ENCODE measurements at regions not wholly inside any gene's neighbourhood (a gene's known extent, or its start where the extent isn't known, plus 50 kb on each side); places are given as distances from the start of the nearest gene placed in this dataset.

- H3K4me1 Mint-ChIP-seq: peaks cover 20% of the 10 kb centered on the region
- no peak overlapping the region for H3K27ac Mint-ChIP-seq
- no peak for TF ChIP-seq CTCF (IDR thresholded peaks at IDR 0.05; ENCODE audit: unreplicated experiment in 3 of 3)
- H3K36me3 Mint-ChIP-seq (ENCODE audit: low read depth): no peaks in the 10 kb centered on the region
- H3K4me3 Mint-ChIP-seq: no peak overlapping the region
- H3K9me3 Mint-ChIP-seq: no peaks in the 10 kb centered on the region
- H3K27me3 Mint-ChIP-seq (ENCODE audit: low read depth): peaks cover 14% of the 10 kb centered on the region
These were observed 219.3 kb upstream of the SNX19 start for GRCh38 chr11:131135611-131136010.

GRCh38 chr11:131136486-131136885, 220.2 kb upstream of the SNX19 start:
- Mint-ChIP-seq H3K4me3 (no peak overlapping the region), H3K27ac (no peak overlapping the region), H3K9me3 (no peaks in the 10 kb centered on the region), H3K36me3 (ENCODE audit: low read depth) (no peaks in the 10 kb centered on the region), H3K4me1 (peaks cover 20% of the 10 kb centered on the region), H3K27me3 (ENCODE audit: low read depth) (peaks cover 14% of the 10 kb centered on the region)
- TF ChIP-seq CTCF (IDR thresholded peaks at IDR 0.05; ENCODE audit: unreplicated experiment in 3 of 3): no peak

GRCh38 chr11:131137046-131137445, 220.8 kb upstream of the SNX19 start:
- Mint-ChIP-seq H3K27me3 (ENCODE audit: low read depth) (peaks cover 14% of the 10 kb centered on the region), H3K36me3 (ENCODE audit: low read depth) (no peaks in the 10 kb centered on the region), H3K9me3 (no peaks in the 10 kb centered on the region), H3K4me1 (peaks cover 20% of the 10 kb centered on the region), H3K4me3 (no peak overlapping the region), H3K27ac (no peak overlapping the region)
- TF ChIP-seq CTCF (IDR thresholded peaks at IDR 0.05; ENCODE audit: unreplicated experiment in 3 of 3): no peak

GRCh38 chr11:131138731-131139130, 222.5 kb upstream of the SNX19 start:
- no peak overlapping the region for H3K27ac Mint-ChIP-seq
- peaks cover 10% of the 10 kb centered on the region for H3K27me3 Mint-ChIP-seq (ENCODE audit: low read depth)
- no peaks in the 10 kb centered on the region for H3K9me3 Mint-ChIP-seq
- TF ChIP-seq CTCF (IDR thresholded peaks at IDR 0.05; ENCODE audit: unreplicated experiment in 3 of 3): no peak
- H3K36me3 Mint-ChIP-seq (ENCODE audit: low read depth): no peaks in the 10 kb centered on the region
- no peak overlapping the region for H3K4me3 Mint-ChIP-seq
- H3K4me1 Mint-ChIP-seq: peaks cover 20% of the 10 kb centered on the region

- H3K4me1 Mint-ChIP-seq: peaks cover 9% of the 10 kb centered on the region
These were observed 224.6 kb upstream of the NTM start for GRCh38 chr11:131145791-131146190.

More at GRCh38 chr11:131145791-131146190, 224.6 kb upstream of the NTM start:
- H3K4me3 Mint-ChIP-seq: no peak overlapping the region
- H3K27me3 Mint-ChIP-seq (ENCODE audit: low read depth): no peaks in the 10 kb centered on the region
- TF ChIP-seq CTCF (IDR thresholded peaks at IDR 0.05; ENCODE audit: unreplicated experiment in 3 of 3): no peak
- no peaks in the 10 kb centered on the region for H3K9me3 Mint-ChIP-seq
- no peaks in the 10 kb centered on the region for H3K36me3 Mint-ChIP-seq (ENCODE audit: low read depth)
- no peak overlapping the region for H3K27ac Mint-ChIP-seq
